BJ (cell line): ENCODE measurements at regions not wholly inside any gene's neighbourhood (a gene's known extent, or its start where the extent isn't known, plus 50 kb on each side); places are given as distances from the start of the nearest gene placed in this dataset.

Source experiments
- CTCF ChIA-PET: fragments of 350-600 bp; formaldehyde crosslinking; extraction: SDS; loops from one replicate; lab custom pipeline; 2021; ENCODE audit warnings: antibody characterized with exemption, inconsistent platforms; lab: Yijun Ruan, JAX
- POLR2A ChIA-PET: fragments of 300-600 bp; sonication (Branson Sonifier 250); formaldehyde crosslinking; extraction: SDS; loops from one replicate; lab custom pipeline; 2021; ENCODE audit warnings: antibody characterized with exemption; lab: Charles Lee
- DNase-seq: peaks from one replicate; pipeline ENCODE4 v3.0.0-alpha.2; 2011; ENCODE audit warnings: low read depth
- H3K27me3 ChIP-seq: 2 replicates; pipeline ENCODE4 v1.6.0; 2011; ENCODE audit warnings: low read length; ENCODE audit not compliant: control insufficient read depth, insufficient read depth
- H3K36me3 ChIP-seq: 2 replicates; pipeline ENCODE4 v1.5.1; 2011; ENCODE audit warnings: low read length; ENCODE audit not compliant: control insufficient read depth, insufficient read depth
- H3K4me3 ChIP-seq: 2 replicates; pipeline ENCODE4 v1.5.1; 2011; ENCODE audit warnings: low read depth, mild to moderate bottlenecking, control low read depth, low read length
- CTCF ChIP-seq: IDR thresholded peaks from 2 replicates; pipeline ENCODE4 v1.5.1; 2011; ENCODE audit warnings: low read depth, mild to moderate bottlenecking, control low read depth, inconsistent platforms, low read length, moderate library complexity; ENCODE audit not compliant: insufficient read depth

GRCh38 chr2:8086796-8087479, 594.9 kb upstream of the ID2 start:
- POLR2A ChIA-PET, result interaction anchor here (0.6 to 0.9 kb wide), 2 partner anchors 14 to 1907 kb away, joined by 3 to 4 read pairs; no protein-coding TSS in a partner anchor
- no peak for TF ChIP-seq CTCF
- CTCF ChIA-PET, result interaction anchor here (1.4 kb wide), 1 partner anchor 12 kb away, joined by 5 read pairs; no protein-coding TSS in a partner anchor

GRCh38 chr2:8087480-8087840, 594.4 kb upstream of the ID2 start:
- TF ChIP-seq CTCF, result no peak
- ChIA-PET CTCF (interaction anchor here (1.4 kb wide), 1 partner anchor 12 kb away, joined by 5 read pairs; no protein-coding TSS in a partner anchor), POLR2A (interaction anchor here (0.9 kb wide), 1 partner anchor 14 kb away, joined by 4 read pairs; no protein-coding TSS in a partner anchor)
- no peak for DNase-seq
- Histone ChIP-seq H3K4me3 (no peak overlapping the region), H3K36me3 (no peaks in the 10 kb centered on the region), H3K27me3 (no peaks in the 10 kb centered on the region)

More at GRCh38 chr2:8086796-8087479, 594.9 kb upstream of the ID2 start:
- Histone ChIP-seq H3K36me3 (no peaks in the 10 kb centered on the region), H3K27me3 (no peaks in the 10 kb centered on the region), H3K4me3 (no peak overlapping the region)
- peak; percentile 82 for DNase-seq

- no peaks in the 10 kb centered on the region for H3K27me3 ChIP-seq
- ChIA-PET CTCF (interaction anchor here (1.0 kb wide), 1 partner anchor 49 kb away, joined by 3 read pairs; no protein-coding TSS in a partner anchor), POLR2A (interaction anchor here (0.6 kb wide), 1 partner anchor 661 kb away, joined by 3 read pairs; no protein-coding TSS in a partner anchor)
- no peak overlapping the region for H3K4me3 ChIP-seq
- no peaks in the 10 kb centered on the region for H3K36me3 ChIP-seq
- DNase-seq, result no peak
- no peak for TF ChIP-seq CTCF
These were observed 593.0 kb upstream of the ID2 start for GRCh38 chr2:8088810-8089209.

- ChIA-PET POLR2A (no interaction called here), CTCF (no interaction called here)
- TF ChIP-seq CTCF, result no peak
- Histone ChIP-seq H3K4me3 (no peak overlapping the region), H3K36me3 (no peaks in the 10 kb centered on the region), H3K27me3 (no peaks in the 10 kb centered on the region)
- no peak for DNase-seq
These were observed 592.3 kb upstream of the ID2 start for GRCh38 chr2:8089596-8089995.

GRCh38 chr2:8090748-8091700, 590.8 kb upstream of the ID2 start:
- TF ChIP-seq CTCF, result no peak
- CTCF ChIA-PET, result interaction anchor here (0.6 kb wide), 1 partner anchor 603 kb away, joined by 3 read pairs; no protein-coding TSS in a partner anchor
- no peaks in the 10 kb centered on the region for H3K27me3 ChIP-seq
- H3K36me3 ChIP-seq, result no peaks in the 10 kb centered on the region
- DNase-seq, result peak; percentile 58
- no peak overlapping the region for H3K4me3 ChIP-seq
- POLR2A ChIA-PET, result no interaction called here
